ENCODE measurements at regions not wholly inside any gene's neighbourhood (a gene's known extent, or its start where the extent isn't known, plus 50 kb on each side); places are given as distances from the start of the nearest gene placed in this dataset.
"Not testable (repeated sequence)": the region's sequence is repeated elsewhere in the genome, so short reads cannot be mapped to it uniquely, and the experiment has no call there.

DNA sequence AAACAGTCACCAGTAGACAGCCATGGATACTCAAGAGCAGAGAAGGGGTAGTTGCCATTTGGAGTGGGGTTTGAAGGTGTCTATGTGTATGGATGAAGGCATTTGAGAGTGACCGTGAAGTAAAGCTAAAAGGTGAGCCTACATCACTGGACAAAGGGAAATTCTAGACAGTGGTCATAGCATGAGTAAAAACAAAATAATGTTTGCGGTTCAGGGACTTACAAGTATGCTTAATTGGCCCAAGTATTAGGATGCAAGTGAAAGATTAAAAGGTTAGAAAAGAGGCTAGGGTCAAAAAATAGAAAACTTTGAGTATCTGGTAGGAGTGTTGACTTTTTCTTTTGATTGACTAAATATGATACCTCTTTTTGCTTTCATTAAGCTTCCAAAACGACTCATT lies 238.1 kb upstream of the SLC8A1 start:
- no peak for DNase-seq (ENCODE audit: low read depth)

DNA sequence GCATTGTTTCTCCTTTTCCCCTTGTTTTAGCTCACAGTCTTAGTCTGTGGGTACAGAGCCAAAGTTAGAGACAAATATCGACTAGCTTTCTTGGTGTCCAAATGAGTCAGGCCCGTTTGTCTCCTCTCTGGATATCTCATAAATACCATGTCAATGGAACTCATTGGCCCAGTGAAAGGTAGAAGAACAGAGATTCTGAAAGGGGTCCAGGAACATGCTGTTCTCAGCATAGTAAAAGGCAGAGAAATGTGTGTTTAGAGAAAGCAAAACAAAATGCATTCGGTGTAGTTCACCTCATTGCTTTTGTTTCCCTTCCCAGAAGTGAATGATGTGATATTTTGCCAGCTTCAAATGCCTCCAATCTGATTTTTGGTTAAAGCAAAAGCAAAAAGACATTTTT lies 238.6 kb upstream of the SLC8A1 start:
- DNase-seq (ENCODE audit: low read depth): no peak

DNA sequence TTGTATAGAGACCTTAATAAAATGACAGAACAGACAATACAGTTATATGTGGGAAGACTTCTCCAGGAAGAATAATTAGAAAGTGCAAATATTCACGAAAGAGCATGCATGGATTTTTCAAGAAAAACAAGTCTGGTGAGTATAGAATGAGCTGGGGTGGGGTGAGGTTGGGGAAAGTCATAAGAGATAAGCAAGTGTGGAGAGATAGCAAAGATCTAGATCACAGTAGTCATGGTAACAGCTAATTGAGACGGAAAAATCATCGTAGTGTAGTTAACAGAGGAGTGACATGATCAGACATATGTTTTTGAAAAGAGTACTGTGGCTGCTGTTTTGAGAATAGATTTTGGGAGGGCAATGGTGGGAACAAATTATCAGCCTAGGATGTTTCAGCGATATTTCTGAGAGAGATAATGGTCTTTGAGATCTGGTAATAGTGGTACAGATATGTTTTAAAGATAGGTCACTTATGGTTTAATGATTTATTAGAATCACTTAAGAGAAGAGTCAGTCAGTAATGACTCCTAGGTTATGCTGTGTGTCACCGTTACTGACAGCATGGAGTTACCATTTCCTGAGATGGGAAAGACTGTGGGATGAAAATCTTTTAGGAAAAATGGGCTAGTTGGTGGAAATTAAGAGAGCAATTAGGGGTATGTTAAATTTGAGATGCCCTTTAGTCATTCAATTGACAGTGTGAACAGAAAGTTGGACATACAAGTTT lies 248.5 kb upstream of the SLC8A1 start:
- no peak for DNase-seq (ENCODE audit: low read depth)

DNA sequence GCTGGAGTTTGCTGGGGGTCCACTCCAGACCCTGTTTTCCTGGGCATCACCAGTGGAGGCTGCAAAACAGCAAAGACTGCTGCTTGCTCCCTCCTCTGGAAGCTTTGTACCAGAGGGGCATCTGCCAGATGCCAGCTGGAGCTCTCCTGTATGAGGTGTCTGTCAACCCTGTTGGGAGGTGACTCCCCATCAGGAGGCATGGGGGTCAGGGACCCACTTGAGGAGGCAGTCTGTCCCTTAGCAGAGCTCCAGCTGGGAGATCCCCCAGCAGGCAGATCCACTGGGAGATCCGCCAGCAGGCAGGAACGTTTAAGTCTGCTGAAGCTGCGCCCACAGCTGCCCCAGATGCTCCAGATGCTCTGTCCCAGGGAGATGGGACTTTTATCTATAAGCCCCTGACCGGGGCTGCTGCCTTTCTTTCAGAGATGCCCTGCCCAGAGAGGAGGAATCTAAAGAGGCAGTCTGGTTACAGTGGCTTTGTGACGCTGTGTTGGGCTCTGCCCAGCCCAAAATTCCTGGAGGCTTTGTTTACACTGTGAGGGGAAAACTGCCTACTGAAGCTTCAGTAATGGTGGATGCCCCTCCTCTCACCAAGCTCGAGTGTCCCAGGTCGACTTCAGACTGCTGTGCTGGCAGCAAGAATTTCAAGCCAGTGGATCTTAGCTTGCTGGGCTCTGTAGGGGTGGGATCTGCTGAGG lies 260.5 kb upstream of the SLC8A1 start:
- DNase-seq (ENCODE audit: low read depth): not testable (repeated sequence)

DNA sequence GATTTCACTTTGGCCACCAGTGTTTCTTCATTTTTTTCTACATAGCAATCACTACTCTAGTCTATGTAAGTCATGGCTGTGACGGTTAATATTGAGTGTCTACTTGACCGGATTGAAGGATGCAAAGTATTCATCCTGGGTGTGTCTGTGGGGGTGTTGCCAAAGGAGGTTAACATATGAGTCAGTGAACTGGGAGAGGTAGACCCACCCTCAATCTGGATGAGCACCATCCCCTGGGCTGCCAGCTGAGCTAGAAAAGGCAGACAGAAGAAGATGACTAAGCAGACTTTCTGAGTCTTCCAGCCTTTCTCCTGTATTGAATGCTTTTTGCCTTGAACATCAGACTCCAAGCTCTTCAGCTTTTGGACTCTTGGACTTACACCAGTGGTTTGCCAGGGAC lies 265.0 kb upstream of the SLC8A1 start:
- peak; percentile 92 for DNase-seq (ENCODE audit: low read depth)

DNA sequence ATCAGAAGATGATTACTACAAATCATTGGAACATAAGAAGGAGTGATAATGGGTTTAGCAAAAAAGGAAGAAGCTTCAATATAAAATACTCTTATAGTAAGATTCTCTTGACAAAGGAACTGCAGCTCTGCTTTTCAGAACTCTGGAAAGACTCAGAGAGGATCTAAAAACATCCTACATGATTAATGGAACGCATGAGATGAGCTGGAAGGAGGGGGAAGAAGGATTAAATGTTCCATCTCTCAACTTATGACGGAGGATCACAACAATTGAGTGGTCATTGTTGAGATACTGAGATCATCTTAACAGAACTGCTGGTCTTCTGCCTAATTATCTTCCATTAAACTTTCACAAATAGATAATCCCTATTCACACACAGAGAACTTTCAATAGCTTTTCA lies 267.5 kb upstream of the SLC8A1 start:
- peak; percentile 58 for DNase-seq (ENCODE audit: low read depth)

DNA sequence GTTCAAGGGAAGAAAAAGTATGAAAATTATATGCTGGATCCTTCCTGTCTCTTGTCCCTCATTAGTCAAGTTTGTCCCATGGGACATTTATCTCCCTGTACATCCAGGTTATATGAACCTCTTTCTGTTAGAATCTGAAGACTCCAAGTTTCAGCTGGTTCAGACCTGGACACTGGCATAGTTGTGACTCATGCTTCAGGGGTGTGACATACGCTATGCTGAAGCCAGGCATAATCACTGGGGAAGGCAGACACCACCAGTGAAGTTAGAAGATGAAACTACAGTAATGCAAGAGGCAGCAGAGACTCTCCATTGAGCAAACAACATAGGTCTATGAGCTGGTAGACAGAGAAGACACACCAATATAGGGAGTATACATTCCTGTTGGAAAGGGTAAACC lies 269.7 kb upstream of the SLC8A1 start:
- peak; percentile 80 for DNase-seq (ENCODE audit: low read depth)

DNA sequence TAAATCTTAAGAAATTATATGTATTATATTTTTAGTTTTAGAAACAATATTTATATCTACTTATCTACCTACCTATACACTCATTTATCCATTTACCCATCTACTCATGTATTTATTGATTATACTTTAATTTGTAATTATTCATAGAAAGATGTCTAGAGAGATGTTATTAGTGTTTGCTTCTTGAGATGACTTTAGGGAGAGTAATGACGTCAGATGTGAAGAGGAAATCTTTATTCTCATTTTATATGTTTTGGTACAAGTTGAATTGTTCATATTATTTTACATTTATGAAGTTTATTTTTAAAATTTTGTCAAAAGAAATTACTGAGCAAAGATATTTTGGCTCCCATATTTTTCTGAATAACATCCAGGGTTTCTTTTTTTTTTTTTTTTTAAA lies 271.3 kb upstream of the SLC8A1 start:
- DNase-seq (ENCODE audit: low read depth): no peak

DNA sequence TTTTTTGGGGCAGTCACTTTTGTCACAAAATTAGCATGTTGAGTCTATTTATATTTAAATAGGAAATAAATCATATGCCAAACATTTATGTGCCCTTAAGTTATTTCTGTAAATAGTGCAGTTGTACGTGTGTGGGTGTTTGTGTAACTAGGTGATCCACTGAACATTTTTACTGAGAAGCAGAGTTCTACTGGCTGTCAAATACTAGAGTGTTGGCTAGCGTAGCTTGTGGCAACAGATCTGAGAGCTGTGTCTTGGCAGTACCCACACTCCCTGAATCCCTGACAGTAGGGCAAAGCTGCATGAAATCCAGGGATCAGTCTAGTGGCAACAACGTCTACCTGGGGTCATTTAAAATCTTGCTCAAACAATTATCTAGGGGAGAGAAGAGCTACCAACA lies 273.1 kb upstream of the SLC8A1 start:
- no peak for DNase-seq (ENCODE audit: low read depth)

DNA sequence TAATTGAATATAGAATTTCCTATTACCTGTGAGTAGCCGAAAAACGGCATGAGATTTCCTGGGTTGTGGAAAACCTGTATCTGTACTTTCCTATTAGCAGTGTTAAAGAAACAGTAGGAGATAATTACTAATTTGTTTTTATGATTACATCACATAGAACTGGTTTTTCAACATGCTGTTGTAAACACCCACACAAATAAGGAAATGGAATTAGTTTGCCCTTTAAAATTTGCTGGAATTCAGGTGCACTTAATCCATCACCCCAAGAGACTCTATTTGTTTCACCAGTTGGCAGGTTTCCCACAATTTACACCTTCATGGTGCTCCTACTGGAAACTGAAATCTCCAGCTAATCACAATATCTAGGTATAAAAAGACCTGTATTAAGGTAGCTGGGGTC lies 274.1 kb upstream of the SLC8A1 start:
- no peak for DNase-seq (ENCODE audit: low read depth)

DNA sequence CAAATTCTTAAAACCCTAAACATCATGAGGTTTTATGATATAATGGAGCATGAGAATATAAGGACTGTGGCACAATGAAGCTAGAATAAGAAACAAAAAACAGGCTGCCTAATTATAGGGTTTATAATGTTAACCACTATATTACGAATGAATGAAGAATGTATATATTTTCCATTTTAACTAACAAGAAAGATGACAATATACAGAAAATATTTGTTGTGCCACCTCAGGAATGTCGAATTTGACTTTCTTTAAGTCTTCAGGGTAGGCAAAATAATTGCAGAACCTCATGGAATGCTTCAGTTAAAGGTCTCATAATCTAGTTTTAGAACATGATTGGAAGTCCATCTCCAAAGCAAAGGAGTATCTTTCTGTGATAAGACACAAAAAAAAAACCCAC lies 282.9 kb upstream of the SLC8A1 start:
- DNase-seq (ENCODE audit: low read depth): peak; percentile 75

DNA sequence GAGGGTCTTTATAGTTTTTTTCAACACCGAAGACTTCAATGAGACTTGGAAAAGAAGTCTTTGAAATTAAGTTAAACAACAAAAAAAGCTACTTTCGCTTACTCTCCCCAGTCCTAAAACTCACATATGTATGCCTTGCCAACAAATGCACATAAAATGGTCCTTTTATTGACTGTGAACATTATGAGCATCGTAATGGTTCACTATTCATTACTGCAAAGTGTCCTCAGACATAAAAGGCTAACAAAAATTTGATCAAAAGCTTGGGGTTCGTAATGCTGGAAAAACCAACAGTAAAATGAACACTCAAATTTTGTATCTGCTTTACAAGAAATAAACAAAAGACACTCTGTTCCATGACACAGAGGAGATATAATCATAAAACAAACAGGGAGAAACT lies 285.3 kb upstream of the SLC8A1 start:
- no peak for DNase-seq (ENCODE audit: low read depth)

DNA sequence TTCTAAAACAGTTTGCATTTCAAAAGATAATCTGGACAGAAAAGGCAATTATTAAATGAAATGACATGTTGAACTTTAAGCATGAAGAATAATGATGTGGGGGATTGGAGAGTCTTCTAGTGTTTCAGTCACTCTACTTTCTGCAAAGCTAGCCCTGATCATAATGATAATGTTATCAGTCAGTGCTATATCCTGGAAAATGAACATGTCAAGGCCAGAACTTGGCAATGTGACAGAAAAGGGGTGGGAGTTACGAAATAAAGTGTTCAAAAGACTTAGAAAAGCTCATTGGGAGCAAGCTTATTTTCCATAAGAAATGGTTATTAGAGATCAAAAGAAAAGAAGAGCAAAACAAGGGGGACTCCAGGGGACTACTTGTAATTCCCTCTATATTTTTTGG lies 288.5 kb upstream of the SLC8A1 start:
- peak; percentile 21 for DNase-seq (ENCODE audit: low read depth)

DNA sequence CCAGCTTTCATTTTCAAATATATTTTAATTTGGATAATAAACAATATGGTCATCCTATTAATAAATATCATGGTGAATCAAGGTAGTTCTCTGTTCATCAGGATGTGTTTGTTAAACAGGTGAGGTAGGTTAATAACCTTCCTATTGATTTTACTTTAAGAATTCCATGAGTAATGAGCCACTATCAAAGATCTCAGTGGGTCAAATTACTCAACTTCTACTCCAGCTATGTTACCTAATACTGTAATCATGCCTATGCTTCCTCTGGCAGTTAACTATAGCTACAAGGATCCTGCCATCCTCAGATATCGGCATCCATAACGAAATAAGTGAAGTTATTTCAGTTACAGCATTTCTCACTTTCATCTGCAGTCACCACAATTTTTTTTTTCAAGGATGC lies 289.6 kb upstream of the SLC8A1 start:
- peak; percentile 16 for DNase-seq (ENCODE audit: low read depth)

DNA sequence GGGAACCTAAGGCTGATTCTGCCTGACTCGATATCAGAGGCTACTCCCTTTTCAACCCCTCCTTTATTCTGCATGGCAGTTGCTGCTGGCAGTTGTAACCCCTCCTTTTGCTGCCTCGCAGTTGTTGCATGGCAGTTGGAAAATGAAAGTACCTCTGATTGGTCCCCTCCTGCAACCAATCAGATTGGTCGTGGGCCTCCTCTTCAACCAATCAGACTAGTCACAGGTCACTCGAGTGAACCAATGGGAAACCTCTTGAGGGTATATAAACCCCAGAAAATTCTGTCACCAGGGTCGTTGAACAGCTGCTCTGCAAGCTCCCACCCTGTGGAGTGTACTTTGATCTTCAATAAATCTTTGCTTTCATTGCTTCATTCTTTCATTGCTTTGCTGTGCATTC lies 294.3 kb upstream of the SLC8A1 start:
- DNase-seq (ENCODE audit: low read depth): peak; percentile 53

DNA sequence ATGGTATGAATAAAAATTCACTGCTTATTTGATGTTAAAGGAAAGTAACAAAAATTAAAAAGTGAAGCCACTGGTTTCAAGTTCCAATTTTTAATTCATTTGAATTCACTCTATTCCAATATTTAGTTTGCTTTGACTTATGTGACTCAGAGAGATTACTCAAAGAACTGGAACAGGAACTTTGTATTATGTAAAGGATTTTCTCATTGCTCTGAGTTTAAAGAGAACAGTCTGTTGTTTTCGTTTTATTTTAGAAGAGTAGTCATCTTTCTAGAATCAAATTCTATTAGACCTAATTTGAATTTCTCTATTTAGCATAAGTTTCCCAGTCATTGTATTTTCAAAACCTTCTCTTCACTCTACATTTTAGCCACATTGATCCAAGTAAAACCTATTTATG lies 300.1 kb upstream of the SLC8A1 start:
- peak; percentile 22 for DNase-seq (ENCODE audit: low read depth)

DNA sequence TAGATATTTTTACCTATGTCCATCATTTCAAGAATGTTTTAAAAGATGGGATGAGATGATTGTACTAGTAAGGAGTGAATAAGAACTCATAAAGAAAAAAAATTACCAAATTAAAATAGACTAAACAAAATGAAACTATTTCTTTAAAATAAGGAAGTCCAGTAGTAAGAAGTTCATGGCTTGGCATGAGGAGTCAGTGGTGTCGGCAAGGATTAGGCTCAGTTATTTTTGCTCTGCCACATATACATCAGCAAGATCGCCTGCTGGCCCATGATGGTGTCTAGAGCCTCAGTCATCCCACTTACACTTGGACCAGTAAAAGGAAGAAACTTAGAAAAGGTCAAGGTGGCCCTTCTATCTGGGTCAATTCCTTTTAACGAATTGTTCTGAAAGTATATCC lies 300.9 kb upstream of the SLC8A1 start:
- no peak for DNase-seq (ENCODE audit: low read depth)

DNA sequence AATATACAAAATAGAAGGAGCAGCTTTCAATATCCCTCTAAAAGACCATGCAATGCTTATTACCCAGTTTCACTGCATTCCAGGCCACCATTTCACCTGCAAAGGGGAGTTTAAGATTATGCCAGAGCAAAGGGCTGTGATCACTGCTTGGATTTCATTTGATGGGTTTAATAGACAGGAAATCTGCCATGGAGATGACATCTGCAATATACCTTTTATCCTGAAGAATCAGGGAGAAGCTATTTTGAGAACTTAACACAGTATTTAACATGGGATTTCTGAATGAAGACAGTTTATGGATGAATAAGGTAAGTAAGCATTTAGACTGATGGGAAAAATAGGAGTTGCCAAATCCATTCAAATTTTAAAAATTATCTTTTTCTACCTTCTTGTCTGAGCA lies 303.0 kb upstream of the SLC8A1 start:
- DNase-seq (ENCODE audit: low read depth): no peak

DNA sequence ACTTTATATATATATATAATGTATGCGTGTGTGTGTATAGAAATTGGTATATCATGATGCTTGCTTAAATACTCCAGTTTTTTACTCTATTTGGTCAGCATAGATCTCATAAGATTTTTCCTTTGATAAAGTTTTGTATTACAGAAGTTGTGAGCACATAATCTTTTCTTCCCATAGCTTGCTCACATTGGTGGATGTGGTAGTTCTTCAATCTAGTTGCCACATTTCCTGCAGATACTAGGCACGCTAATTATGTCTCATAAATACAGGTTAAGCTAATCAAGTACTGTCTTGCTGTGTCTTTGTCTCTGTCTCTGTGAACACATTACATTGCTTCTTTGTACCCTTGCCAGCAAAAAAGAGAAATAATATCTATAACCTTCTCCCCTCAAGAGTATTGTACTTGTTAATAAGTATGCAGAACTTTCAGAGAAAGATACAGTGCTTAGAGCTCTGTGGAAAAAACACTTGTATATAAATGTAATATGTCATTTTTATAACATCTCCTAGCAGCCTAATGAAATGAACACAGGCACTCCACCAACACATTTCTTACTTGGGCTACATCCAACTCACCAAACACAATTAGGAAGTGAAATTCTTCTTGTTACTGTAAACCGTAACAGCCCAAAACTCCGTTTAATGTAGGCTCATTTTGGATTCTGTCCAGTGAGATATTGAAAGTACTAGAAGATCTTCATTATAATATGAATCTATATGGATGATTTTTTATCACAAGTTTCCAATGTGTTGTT lies 306.7 kb upstream of the SLC8A1 start:
- no peak for DNase-seq (ENCODE audit: low read depth)

DNA sequence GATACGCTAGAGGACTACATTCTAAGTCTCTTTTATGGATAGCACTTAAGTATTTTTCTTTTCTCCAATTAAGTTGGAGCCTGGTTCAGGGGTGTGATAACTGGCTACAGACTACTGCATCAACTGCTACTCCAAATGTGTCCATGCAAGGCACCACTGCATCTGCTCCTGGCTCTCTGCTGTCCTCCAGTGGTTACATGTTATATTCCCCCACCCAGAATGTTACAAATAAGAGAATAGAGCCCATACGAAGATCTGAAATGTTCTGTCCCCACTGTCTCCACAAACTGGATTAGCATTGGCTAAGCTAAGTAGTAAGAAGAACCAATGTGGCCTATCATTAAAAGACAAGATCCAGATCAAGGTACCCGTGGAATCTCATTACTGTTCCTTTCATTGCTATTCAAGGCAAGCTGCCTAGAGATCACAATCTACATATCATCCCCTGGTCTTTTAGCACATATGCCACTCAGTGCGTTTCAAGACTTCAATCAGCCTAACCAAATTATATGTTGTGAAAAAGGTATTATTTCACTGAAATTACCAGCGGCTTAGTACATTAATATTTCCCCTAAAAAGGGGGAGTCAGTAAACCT lies 308.3 kb upstream of the SLC8A1 start:
- DNase-seq (ENCODE audit: low read depth): peak; percentile 75

DNA sequence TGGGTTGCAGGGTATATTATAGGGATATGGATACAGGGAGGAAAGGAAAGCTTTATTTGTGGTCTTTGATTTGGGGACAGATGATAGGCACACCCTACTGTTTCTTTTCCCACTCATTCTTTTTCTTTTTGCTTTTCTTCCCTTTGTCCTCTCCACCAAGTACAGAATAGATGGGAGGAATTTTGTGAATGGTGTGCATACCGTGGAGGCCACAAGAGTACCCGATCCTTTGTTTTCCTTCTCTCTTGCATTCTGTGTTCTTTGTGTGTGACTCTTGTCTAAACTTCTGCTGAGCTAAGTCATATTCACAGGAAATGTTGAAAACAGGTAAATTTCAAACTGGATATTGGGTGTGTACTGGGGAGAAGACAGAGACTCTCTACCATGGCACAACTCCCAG lies 321.4 kb upstream of the SLC8A1 start:
- no peak for DNase-seq (ENCODE audit: low read depth)

DNA sequence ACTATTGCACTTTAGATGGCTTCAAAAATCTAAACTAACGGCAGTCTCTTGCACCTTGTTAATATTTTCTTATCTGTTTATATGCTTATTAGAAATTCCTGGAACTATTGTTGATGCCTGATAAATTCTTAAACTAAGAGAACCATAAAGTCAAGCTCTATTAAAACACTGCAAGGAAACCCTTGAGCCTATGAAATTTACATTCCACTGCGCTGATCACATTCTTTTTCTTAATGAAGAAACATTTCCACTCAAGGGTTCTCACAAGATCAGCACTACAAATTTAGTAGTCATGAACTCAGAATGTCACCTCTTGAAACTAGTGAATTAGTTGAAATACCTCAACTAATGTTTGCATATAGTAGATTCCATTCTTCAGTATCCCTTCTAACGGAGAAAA lies 331.8 kb upstream of the SLC8A1 start:
- no peak for DNase-seq (ENCODE audit: low read depth)
